ENCODE measurements at regions not wholly inside any gene's neighbourhood (a gene's known extent, or its start where the extent isn't known, plus 50 kb on each side); places are given as distances from the start of the nearest gene placed in this dataset.

DNA sequence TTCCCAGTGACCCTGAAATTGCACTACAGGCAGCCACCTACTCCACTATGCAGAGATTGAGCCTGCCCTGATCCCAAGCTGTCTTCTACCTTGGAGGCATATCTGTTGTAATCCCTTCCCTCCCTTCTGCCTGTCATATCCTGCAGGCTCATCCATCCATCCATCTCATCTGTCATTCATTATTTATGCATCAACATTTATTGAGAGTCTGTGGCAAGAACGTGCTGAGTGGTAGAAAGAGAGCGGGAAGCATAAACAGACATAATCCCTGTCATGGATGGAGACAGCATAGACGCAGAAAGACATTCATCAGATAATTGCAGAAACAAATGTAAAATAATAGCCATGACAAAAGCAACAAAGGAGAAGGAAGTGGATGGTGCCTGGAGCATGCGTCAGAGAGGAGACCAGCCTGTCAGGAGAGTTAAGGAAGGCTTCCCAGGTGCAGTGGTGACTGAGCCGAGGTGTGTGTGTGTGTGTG is 89.5 kb upstream of the CALM2 start:
- Histone ChIP-seq H3K27ac (ENCODE audit: low read length in 2 of 2) (no peak overlapping the region), H2AFZ (ENCODE audit: insufficient read depth, low read depth, low read length, poor library complexity, severe bottlenecking) (no peak overlapping the region), H3K9me3 (ENCODE audit: control extremely low read depth in 1 of 3, control insufficient read depth in 2 of 3, insufficient read depth in 1 of 3, low read length in 2 of 3) (no peaks in the 10 kb centered on the region), H3K4me1 (ENCODE audit: control insufficient read depth in 2 of 2, insufficient read depth in 2 of 2, low read length in 2 of 2) (peaks cover 0 to under 1% of the 10 kb centered on the region in 2 donors), H3K9ac (ENCODE audit: low read length) (no peak overlapping the region), H3K27me3 (replicated peaks in 1 of 4; ENCODE audit: control extremely low read depth in 1 of 4, control insufficient read depth in 3 of 4, insufficient read depth in 4 of 4, low read length in 3 of 4) (no peaks in the 10 kb centered on the region), H4K20me1 (ENCODE audit: control insufficient read depth, insufficient read depth, low read length, poor library complexity, severe bottlenecking) (no peaks in the 10 kb centered on the region), H3K79me2 (ENCODE audit: control insufficient read depth, insufficient read depth, low read length) (no peaks in the 10 kb centered on the region), H3K36me3 (replicated peaks in 1 of 2; ENCODE audit: control extremely low read depth in 1 of 2, control insufficient read depth in 1 of 2, extremely low read depth in 1 of 2, insufficient read depth in 2 of 2, low read length in 1 of 2) (no peaks in the 10 kb centered on the region), H3K4me2 (replicated peaks; ENCODE audit: low read depth, low read length, poor library complexity, severe bottlenecking) (no peak overlapping the region), H3K4me3 (ENCODE audit: control extremely low read depth in 1 of 5, extremely low read depth in 1 of 5, insufficient read depth in 1 of 5, low read depth in 2 of 5, low read length in 4 of 5) (no peak overlapping the region)
- H3K27ac Mint-ChIP-seq: no peak overlapping the region
- CTCF ChIA-PET: no interaction called here
- intact Hi-C loops (cut with micrococcal nuclease): no loop called here
- ATAC-seq (ENCODE audit: low read depth) (no peak), DNase-seq (no peak)
- no peak overlapping the region for H3K4me3 Mint-ChIP-seq
- peaks cover 5% of the 10 kb centered on the region for H3K4me1 Mint-ChIP-seq
- TF ChIP-seq, protein P1, sequence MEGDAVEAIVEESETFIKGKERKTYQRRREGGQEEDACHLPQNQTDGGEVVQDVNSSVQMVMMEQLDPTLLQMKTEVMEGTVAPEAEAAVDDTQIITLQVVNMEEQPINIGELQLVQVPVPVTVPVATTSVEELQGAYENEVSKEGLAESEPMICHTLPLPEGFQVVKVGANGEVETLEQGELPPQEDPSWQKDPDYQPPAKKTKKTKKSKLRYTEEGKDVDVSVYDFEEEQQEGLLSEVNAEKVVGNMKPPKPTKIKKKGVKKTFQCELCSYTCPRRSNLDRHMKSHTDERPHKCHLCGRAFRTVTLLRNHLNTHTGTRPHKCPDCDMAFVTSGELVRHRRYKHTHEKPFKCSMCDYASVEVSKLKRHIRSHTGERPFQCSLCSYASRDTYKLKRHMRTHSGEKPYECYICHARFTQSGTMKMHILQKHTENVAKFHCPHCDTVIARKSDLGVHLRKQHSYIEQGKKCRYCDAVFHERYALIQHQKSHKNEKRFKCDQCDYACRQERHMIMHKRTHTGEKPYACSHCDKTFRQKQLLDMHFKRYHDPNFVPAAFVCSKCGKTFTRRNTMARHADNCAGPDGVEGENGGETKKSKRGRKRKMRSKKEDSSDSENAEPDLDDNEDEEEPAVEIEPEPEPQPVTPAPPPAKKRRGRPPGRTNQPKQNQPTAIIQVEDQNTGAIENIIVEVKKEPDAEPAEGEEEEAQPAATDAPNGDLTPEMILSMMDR (IDR thresholded peaks at IDR 0.05): no peak
- TF ChIP-seq EZH2 (IDR thresholded peaks at IDR 0.05; ENCODE audit: borderline replicate concordance, insufficient read depth, low read depth, low read length, poor library complexity, severe bottlenecking): no peak
- H3K9me3 Mint-ChIP-seq (ENCODE audit: insufficient read depth): no peaks in the 10 kb centered on the region
- POLR2A ChIA-PET: no interaction called here
- 46% methylated on average over 2 of the region's 5 CpGs for WGBS (ENCODE audit: insufficient coverage)
- H3K27me3 Mint-ChIP-seq: no peaks in the 10 kb centered on the region

DNA sequence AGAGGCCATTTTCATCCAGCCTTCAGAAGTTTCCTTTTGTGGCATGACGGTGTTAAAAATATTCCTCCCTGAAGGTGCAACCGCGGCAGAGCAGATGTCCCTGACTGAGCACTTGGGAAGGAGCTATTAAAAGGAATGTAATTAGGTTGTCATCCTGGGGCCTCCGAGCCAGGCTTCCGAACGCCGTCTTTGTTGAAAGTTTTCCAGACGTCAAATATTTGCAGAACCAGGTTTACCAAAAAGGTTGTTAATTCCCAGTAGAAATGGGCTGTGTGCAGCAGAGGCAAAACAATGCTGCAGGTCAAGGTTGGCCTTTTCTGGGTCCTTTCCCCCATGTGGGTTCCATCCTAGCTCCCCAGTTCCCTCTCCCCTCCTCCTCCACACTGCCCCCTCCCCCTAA is 88.8 kb upstream of the CALM2 start:
- H3K27me3 Mint-ChIP-seq: no peaks in the 10 kb centered on the region
- H2AFZ ChIP-seq (ENCODE audit: insufficient read depth, low read depth, low read length, poor library complexity, severe bottlenecking): no peak overlapping the region
- intact Hi-C loops (cut with micrococcal nuclease): no loop called here
- TF ChIP-seq, protein P1 (IDR thresholded peaks at IDR 0.05): no peak
- no peak for TF ChIP-seq EZH2 (IDR thresholded peaks at IDR 0.05; ENCODE audit: borderline replicate concordance, insufficient read depth, low read depth, low read length, poor library complexity, severe bottlenecking)
- no peak for DNase-seq
- no peak overlapping the region for H3K27ac Mint-ChIP-seq
- H3K27ac ChIP-seq (ENCODE audit: low read length in 2 of 2): no peak overlapping the region
- 94% methylated on average over 8 of the region's 8 CpGs for WGBS (ENCODE audit: insufficient coverage)
- ATAC-seq (ENCODE audit: low read depth): no peak
- H3K4me2 ChIP-seq (replicated peaks; ENCODE audit: low read depth, low read length, poor library complexity, severe bottlenecking): no peak overlapping the region
- H3K9ac ChIP-seq (ENCODE audit: low read length): no peak overlapping the region
- POLR2A ChIA-PET: no interaction called here
- H3K9me3 Mint-ChIP-seq (ENCODE audit: insufficient read depth): no peaks in the 10 kb centered on the region
- no peaks in the 10 kb centered on the region for H4K20me1 ChIP-seq (ENCODE audit: control insufficient read depth, insufficient read depth, low read length, poor library complexity, severe bottlenecking)
- H3K4me3 Mint-ChIP-seq: no peak overlapping the region
- H3K27me3 ChIP-seq (replicated peaks in 1 of 4; ENCODE audit: control extremely low read depth in 1 of 4, control insufficient read depth in 3 of 4, insufficient read depth in 4 of 4, low read length in 3 of 4): no peaks in the 10 kb centered on the region
- no peaks in the 10 kb centered on the region for H3K4me1 ChIP-seq (ENCODE audit: control insufficient read depth in 2 of 2, insufficient read depth in 2 of 2, low read length in 2 of 2)
- no peaks in the 10 kb centered on the region for H3K79me2 ChIP-seq (ENCODE audit: control insufficient read depth, insufficient read depth, low read length)
- no peaks in the 10 kb centered on the region for H3K36me3 ChIP-seq (replicated peaks in 1 of 2; ENCODE audit: control extremely low read depth in 1 of 2, control insufficient read depth in 1 of 2, extremely low read depth in 1 of 2, insufficient read depth in 2 of 2, low read length in 1 of 2)
- peaks cover 0 to 6% (median 0%) of the 10 kb centered on the region in 3 donors for H3K9me3 ChIP-seq (ENCODE audit: control extremely low read depth in 1 of 3, control insufficient read depth in 2 of 3, insufficient read depth in 1 of 3, low read length in 2 of 3)
- CTCF ChIA-PET: no interaction called here
- no peak overlapping the region for H3K4me3 ChIP-seq (ENCODE audit: control extremely low read depth in 1 of 5, extremely low read depth in 1 of 5, insufficient read depth in 1 of 5, low read depth in 2 of 5, low read length in 4 of 5)
- peaks cover under 1% of the 10 kb centered on the region for H3K4me1 Mint-ChIP-seq
